CD4-positive, alpha-beta T cell (primary cell): ENCODE measurements at regions not wholly inside any gene's neighbourhood (a gene's known extent, or its start where the extent isn't known, plus 50 kb on each side); places are given as distances from the start of the nearest gene placed in this dataset.

Experiments
- ATAC-seq: fragments of 200-7000 bp; cut with Tn5 transposase; one replicate; pipeline ENCODE4 v1.10.0; 2022; ENCODE audit warnings: mild to moderate bottlenecking; ENCODE audit not compliant: poor library complexity
- CTCF ChIA-PET: fragments of 350-600 bp; sonication (Branson Sonifier 250); formaldehyde crosslinking; loops from one replicate; lab custom pipeline; 2021; ENCODE audit warnings: antibody characterized with exemption, inconsistent platforms; lab: Charles Lee
- POLR2A ChIA-PET: fragments of 350-600 bp; sonication (Branson Sonifier 250); formaldehyde crosslinking; loops from one replicate; lab custom pipeline; 2021; ENCODE audit warnings: antibody characterized with exemption, inconsistent platforms; lab: Charles Lee
- DNase-seq, 14 experiments: peaks; one replicate each; pipeline ENCODE4 v3.0.0-alpha.2; 2013 to 2020; ENCODE audit warnings: mixed read lengths in 2 of 14
- H3K27ac ChIP-seq, 2 donors: one replicate each; pipeline versions ENCODE4 v1.5.1 to v1.7.0; 2013; ENCODE audit warnings: low read length in 2 of 2, low read depth in 1 of 2, mild to moderate bottlenecking in 1 of 2
- H3K27me3 ChIP-seq, 2 experiments: 1 replicate in 1 of 2; 2 replicates in 1 of 2; pipeline versions ENCODE4 v1.6.1 to v1.7.0; 2013; ENCODE audit warnings: low read length in 2 of 2, control low read depth in 1 of 2, mild to moderate bottlenecking in 1 of 2, moderate library complexity in 1 of 2; ENCODE audit not compliant: insufficient read depth in 2 of 2, control insufficient read depth in 1 of 2
- H3K36me3 ChIP-seq: one replicate; pipeline ENCODE4 v1.6.1; 2013; ENCODE audit warnings: low read length, control low read depth; ENCODE audit not compliant: insufficient read depth
- H3K4me1 ChIP-seq: one replicate; pipeline ENCODE4 v1.6.1; 2013; ENCODE audit warnings: low read length, control low read depth; ENCODE audit not compliant: insufficient read depth
- H3K4me3 ChIP-seq: one replicate; pipeline ENCODE4 v1.5.1; 2013; ENCODE audit warnings: mild to moderate bottlenecking, low read length, moderate library complexity
- H3K9me3 ChIP-seq, 2 experiments: 1 replicate in 1 of 2; 2 replicates in 1 of 2; pipeline versions ENCODE4 v1.6.1 to v1.7.0; 2013; ENCODE audit warnings: low read length in 2 of 2, mild to moderate bottlenecking in 2 of 2, control low read depth in 1 of 2, moderate library complexity in 1 of 2; ENCODE audit not compliant: control insufficient read depth in 1 of 2, insufficient read depth in 1 of 2
- H3K27ac Mint-ChIP-seq: one replicate; pipeline ENCODE4 v1.8.0; 2020; ENCODE audit warnings: mixed read lengths
- H3K27me3 Mint-ChIP-seq: one replicate; pipeline ENCODE4 v1.8.0; 2021; ENCODE audit warnings: mixed read lengths
- H3K36me3 Mint-ChIP-seq: one replicate; pipeline ENCODE4 v1.8.0; 2021; ENCODE audit warnings: low read depth, mixed read lengths
- H3K4me1 Mint-ChIP-seq: one replicate; pipeline ENCODE4 v1.8.0; 2021; ENCODE audit warnings: low read depth, mixed read lengths
- H3K4me3 Mint-ChIP-seq: one replicate; pipeline ENCODE4 v1.8.0; 2020; ENCODE audit warnings: mild to moderate bottlenecking, mixed read lengths
- H3K9me3 Mint-ChIP-seq: one replicate; pipeline ENCODE4 v1.8.0; 2020; ENCODE audit warnings: mixed read lengths
- intact Hi-C, 2 experiments: fragments of 100-400 bp; cut with DNase I in 1 of 2; cut with micrococcal nuclease in 1 of 2; formaldehyde crosslinking; loops; one replicate each; pipeline versions ENCODE4 v1.15.1 to v1.9.0; 2023 to 2025; cut with DNase I, micrococcal nuclease
- TF ChIP-seq, protein P1 (sequence below): fragments of 200-600 bp; IDR thresholded peaks from one replicate; pipeline ENCODE4 v1.8.0; 2022; ENCODE audit warnings: antibody characterized with exemption, mild to moderate bottlenecking

- no peaks in the 10 kb centered on the region for H3K36me3 Mint-ChIP-seq
- peaks cover 30% of the 10 kb centered on the region for H3K27me3 Mint-ChIP-seq
- H3K4me1 Mint-ChIP-seq = no peaks in the 10 kb centered on the region
- Histone ChIP-seq H3K36me3 (no peaks in the 10 kb centered on the region), H3K27me3 (peaks cover 9 to 13% of the 10 kb centered on the region in 2 experiments), H3K27ac (no peak overlapping the region), H3K4me1 (peaks cover 4% of the 10 kb centered on the region), H3K9me3 (no peaks in the 10 kb centered on the region), H3K4me3 (no peak overlapping the region)
- DNase-seq = no peak
- intact Hi-C loops = loop anchor here in 1 of 2 experiments (10.0 kb wide), 1 partner anchor 67 kb away; no protein-coding TSS in a partner anchor
- ChIA-PET CTCF (no interaction called here), POLR2A (no interaction called here)
- no peak for ATAC-seq
- H3K27ac Mint-ChIP-seq = no peak overlapping the region
- no peak overlapping the region for H3K4me3 Mint-ChIP-seq
- H3K9me3 Mint-ChIP-seq = no peaks in the 10 kb centered on the region
- TF ChIP-seq, protein P1, sequence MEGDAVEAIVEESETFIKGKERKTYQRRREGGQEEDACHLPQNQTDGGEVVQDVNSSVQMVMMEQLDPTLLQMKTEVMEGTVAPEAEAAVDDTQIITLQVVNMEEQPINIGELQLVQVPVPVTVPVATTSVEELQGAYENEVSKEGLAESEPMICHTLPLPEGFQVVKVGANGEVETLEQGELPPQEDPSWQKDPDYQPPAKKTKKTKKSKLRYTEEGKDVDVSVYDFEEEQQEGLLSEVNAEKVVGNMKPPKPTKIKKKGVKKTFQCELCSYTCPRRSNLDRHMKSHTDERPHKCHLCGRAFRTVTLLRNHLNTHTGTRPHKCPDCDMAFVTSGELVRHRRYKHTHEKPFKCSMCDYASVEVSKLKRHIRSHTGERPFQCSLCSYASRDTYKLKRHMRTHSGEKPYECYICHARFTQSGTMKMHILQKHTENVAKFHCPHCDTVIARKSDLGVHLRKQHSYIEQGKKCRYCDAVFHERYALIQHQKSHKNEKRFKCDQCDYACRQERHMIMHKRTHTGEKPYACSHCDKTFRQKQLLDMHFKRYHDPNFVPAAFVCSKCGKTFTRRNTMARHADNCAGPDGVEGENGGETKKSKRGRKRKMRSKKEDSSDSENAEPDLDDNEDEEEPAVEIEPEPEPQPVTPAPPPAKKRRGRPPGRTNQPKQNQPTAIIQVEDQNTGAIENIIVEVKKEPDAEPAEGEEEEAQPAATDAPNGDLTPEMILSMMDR = no peak
These were observed 88.3 kb downstream of the FAM50B start for GRCh38 chr6:3937438-3937837.

- Histone ChIP-seq H3K36me3 (no peaks in the 10 kb centered on the region), H3K4me3 (no peak overlapping the region), H3K4me1 (no peaks in the 10 kb centered on the region), H3K9me3 (no peaks in the 10 kb centered on the region), H3K27ac (no peak overlapping the region), H3K27me3 (peaks cover 9 to 13% of the 10 kb centered on the region in 2 experiments)
- intact Hi-C loops = loop anchor here (1.0 to 10.0 kb wide), 2 partner anchors 24 to 66 kb away; no protein-coding TSS in a partner anchor
- TF ChIP-seq, protein P1 = no peak
- POLR2A ChIA-PET = no interaction called here
- no peak overlapping the region for H3K27ac Mint-ChIP-seq
- H3K36me3 Mint-ChIP-seq = no peaks in the 10 kb centered on the region
- peaks cover 33% of the 10 kb centered on the region for H3K27me3 Mint-ChIP-seq
- DNase-seq = no peak
- H3K4me1 Mint-ChIP-seq = no peaks in the 10 kb centered on the region
- ATAC-seq = no peak
- H3K9me3 Mint-ChIP-seq = no peaks in the 10 kb centered on the region
- no peak overlapping the region for H3K4me3 Mint-ChIP-seq
- CTCF ChIA-PET = interaction anchor here (0.7 kb wide), 1 partner anchor 101 kb away, joined by 3 read pairs; no protein-coding TSS in a partner anchor
These were observed 89.7 kb downstream of the FAM50B start for GRCh38 chr6:3938715-3939367.

- Mint-ChIP-seq H3K4me3 (no peak overlapping the region), H3K4me1 (no peaks in the 10 kb centered on the region), H3K27me3 (peaks cover 33% of the 10 kb centered on the region), H3K36me3 (no peaks in the 10 kb centered on the region), H3K9me3 (no peaks in the 10 kb centered on the region), H3K27ac (no peak overlapping the region)
- CTCF ChIA-PET = no interaction called here
- no peaks in the 10 kb centered on the region for H3K9me3 ChIP-seq
- H3K4me1 ChIP-seq = no peaks in the 10 kb centered on the region
- H3K27ac ChIP-seq = no peak overlapping the region
- no peak for ATAC-seq
- intact Hi-C loops = loop anchor here (1.0 to 10.0 kb wide), 2 partner anchors 24 to 65 kb away; no protein-coding TSS in a partner anchor
- no peak overlapping the region for H3K4me3 ChIP-seq
- DNase-seq = no peak
- no peaks in the 10 kb centered on the region for H3K36me3 ChIP-seq
- TF ChIP-seq, protein P1 = no peak
- peaks cover 9 to 18% of the 10 kb centered on the region in 2 experiments for H3K27me3 ChIP-seq
- POLR2A ChIA-PET = no interaction called here
These were observed 90.3 kb downstream of the FAM50B start for GRCh38 chr6:3939368-3939958.
